ENCODE measurements at regions not wholly inside any gene's neighbourhood (a gene's known extent, or its start where the extent isn't known, plus 50 kb on each side); places are given as distances from the start of the nearest gene placed in this dataset.
"Not testable (repeated sequence)": the region's sequence is repeated elsewhere in the genome, so short reads cannot be mapped to it uniquely, and the experiment has no call there.

- H3K9me3 Mint-ChIP-seq; H3K4me1 Mint-ChIP-seq; H3K27ac Mint-ChIP-seq; ATAC-seq (replicated peaks); DNase-seq; H3K27me3 Mint-ChIP-seq; H3K4me3 Mint-ChIP-seq; H3K36me3 Mint-ChIP-seq: not testable (repeated sequence)
Measured at GRCh38 chr15:22002711-22003110, 77.6 kb upstream of the OR4M2 start.

GRCh38 chr15:21989117-21989516, 91.2 kb upstream of the OR4M2 start:
- not testable (repeated sequence) for H3K27ac Mint-ChIP-seq, H3K4me3 Mint-ChIP-seq, H3K4me1 Mint-ChIP-seq, H3K27me3 Mint-ChIP-seq, H3K36me3 Mint-ChIP-seq, DNase-seq, H3K9me3 Mint-ChIP-seq
- ATAC-seq (replicated peaks) = peak; percentile 29 to 65

GRCh38 chr15:21983820-21984219, 96.5 kb upstream of the OR4M2 start:
- H3K4me3 Mint-ChIP-seq; ATAC-seq (replicated peaks); H3K4me1 Mint-ChIP-seq; DNase-seq; H3K27me3 Mint-ChIP-seq; H3K27ac Mint-ChIP-seq; H3K36me3 Mint-ChIP-seq; H3K9me3 Mint-ChIP-seq: not testable (repeated sequence)

GRCh38 chr15:21979960-21980359, 100.4 kb upstream of the OR4M2 start:
- not testable (repeated sequence) for DNase-seq; H3K4me3 Mint-ChIP-seq; ATAC-seq (replicated peaks); H3K27ac Mint-ChIP-seq; H3K4me1 Mint-ChIP-seq; H3K36me3 Mint-ChIP-seq; H3K27me3 Mint-ChIP-seq; H3K9me3 Mint-ChIP-seq

GRCh38 chr15:21953713-21954112, 76.2 kb upstream of the POTEB start:
- not testable (repeated sequence) for H3K9me3 Mint-ChIP-seq; ATAC-seq (replicated peaks); DNase-seq; H3K27ac Mint-ChIP-seq; H3K27me3 Mint-ChIP-seq; H3K4me1 Mint-ChIP-seq; H3K36me3 Mint-ChIP-seq; H3K4me3 Mint-ChIP-seq

- not testable (repeated sequence) for H3K36me3 Mint-ChIP-seq, H3K4me1 Mint-ChIP-seq, H3K27me3 Mint-ChIP-seq
Measured at GRCh38 chr15:21940302-21940701, 62.8 kb upstream of the POTEB start.

More at GRCh38 chr15:21940302-21940701, 62.8 kb upstream of the POTEB start:
- DNase-seq; H3K4me3 Mint-ChIP-seq; H3K27ac Mint-ChIP-seq; H3K9me3 Mint-ChIP-seq; ATAC-seq (replicated peaks): not testable (repeated sequence)
